HG03159 (cell line): ENCODE measurements at regions not wholly inside any gene's neighbourhood (a gene's known extent, or its start where the extent isn't known, plus 50 kb on each side); places are given as distances from the start of the nearest gene placed in this dataset.
"Not testable (repeated sequence)": the region's sequence is repeated elsewhere in the genome, so short reads cannot be mapped to it uniquely, and the experiment has no call there.

Experiments used
- ATAC-seq: cut with Tn5 transposase; IDR thresholded peaks from one replicate; pipeline ENCODE4 v1.9.1; 2021; ENCODE audit warnings: mild to moderate bottlenecking, moderate library complexity; ENCODE audit not compliant: unreplicated experiment

DNA sequence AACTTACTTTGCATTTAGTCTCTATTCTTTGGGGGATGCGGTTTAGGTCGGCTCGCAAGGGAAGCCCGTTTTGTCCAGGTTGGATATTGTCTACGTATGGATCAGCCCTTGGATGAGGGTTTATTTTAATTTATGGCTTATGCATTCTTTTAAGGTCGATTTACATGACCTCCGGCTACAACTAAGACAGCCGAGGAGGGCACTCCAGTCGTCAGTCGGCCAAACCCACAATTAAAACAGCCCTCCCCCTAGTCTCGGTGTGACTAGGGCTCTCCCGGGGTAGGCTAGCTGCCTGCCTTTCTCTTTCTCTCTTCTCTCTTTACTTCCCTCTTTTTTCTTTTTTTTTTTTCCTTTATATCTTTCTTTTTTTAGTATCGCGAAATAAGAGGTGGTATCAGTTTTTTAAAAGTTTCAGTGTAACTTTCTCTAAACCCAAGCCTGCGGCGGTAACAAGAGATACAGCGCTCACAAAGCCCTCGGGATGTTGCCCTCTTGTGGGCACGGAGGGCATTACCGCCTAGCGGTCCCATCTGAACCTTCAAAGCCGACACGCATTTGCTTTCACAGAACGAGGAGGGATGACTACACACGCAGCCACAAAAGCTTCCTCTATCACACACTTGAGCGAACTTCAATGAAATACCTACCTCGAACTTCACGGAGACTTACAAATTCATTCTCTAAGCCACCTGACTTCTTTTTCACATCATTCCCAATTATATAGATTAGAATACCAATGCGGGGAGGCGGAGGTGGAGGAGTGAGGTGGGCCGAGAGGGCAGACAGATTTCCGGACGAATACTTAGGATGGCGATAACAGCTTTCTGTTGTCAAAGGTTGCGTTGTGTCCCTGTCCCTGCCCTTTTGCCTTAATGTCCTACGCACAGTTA lies 132.3 kb upstream of the C11orf58 start:
- peak; percentile 93 for ATAC-seq

DNA sequence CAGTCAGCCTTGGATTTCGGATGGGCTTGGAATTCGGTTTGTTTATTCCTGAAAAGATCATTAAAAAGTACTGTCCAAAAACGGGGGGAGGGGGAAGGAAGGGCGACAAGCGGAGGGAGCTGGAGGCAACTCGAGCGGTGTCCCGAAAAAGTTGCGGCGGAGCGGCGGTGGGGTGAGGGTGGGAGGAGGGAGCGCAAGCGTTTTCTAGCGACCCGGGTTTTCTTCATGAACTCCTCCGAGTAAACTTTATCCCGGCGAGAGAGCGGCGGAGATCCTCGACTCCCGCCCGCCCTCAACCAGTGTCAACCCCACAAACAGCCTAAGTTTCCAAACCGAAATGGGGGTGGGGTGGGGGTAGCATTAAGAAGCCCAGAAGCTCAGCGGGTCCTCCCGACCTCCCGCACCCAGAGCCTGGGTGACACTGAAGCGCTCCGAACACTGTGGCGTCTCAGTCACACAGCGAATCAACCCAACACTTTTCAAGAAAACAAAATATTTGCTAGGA lies 133.0 kb upstream of the C11orf58 start:
- ATAC-seq, result no peak

DNA sequence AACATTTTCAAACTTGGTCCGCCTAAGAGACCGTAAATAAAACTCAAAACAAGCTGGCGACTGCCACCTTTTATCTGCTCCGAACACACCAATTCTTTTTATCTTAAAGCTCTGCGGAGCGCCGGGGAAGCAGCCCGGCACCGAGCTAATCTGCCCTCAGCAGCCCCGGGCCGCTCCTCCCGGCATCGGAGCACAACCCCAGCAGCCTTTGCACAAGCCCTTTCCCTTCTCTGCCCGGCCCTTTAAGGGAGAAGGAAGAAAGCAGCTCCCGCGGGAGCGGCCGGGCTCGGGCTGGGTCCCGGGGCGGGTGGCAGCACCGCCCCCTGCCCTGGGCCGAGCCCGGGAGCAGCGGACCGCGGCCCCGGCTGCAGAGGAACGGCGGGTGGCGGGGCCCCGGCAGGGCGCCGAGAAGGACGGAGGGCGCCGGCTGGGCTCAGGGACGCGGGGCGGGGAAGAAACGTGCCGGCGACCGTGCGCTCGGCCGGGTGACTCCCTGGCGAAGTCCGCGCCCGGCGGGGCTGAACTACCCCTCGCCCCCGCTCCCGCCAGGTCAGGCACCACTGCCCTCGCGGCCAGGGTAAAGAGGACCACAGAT lies 133.6 kb upstream of the C11orf58 start:
- no peak for ATAC-seq

DNA sequence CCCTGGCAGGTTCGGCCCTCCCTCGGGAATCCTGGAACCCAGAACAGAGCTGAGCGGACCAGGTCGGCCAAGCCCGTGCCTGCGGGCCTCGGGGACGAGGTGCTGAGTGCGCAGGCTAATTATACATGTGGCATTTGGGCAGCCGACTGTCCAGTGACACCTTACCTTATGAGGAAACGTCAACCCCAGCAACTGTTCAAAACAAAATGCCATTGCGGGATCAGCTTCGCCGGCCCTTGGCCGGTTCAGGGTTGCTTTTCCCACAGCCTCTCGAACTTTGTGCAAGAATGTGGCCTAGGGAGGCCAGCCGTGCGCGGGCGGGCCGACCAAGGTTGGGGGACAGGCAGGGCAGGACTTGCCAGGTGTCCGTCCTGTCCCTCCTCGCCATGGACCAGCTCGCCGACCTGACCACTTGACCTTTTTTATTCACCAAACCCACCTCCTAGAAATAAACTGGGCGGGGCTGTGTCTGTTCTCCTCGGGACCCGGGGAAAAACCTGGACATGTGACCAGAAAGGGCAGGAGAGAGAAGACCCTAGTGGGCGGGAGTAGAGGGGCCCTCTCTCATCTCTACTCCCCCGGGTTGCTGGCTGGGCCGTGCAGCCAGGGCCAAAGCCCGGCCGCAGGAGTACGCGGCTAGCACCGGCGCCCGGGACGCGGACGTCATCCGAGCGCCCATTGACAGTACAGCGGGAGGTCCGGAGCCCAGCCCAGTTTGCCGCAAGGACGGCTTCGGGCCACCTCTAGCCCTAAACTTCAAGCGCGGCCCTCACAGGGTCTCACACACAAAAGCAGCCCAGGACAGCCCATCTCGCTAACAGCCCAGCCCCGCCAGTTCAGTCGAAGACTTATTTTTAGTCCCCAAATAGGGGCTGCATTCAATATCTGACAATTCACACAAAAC lies 134.3 kb upstream of the C11orf58 start:
- no peak for ATAC-seq

DNA sequence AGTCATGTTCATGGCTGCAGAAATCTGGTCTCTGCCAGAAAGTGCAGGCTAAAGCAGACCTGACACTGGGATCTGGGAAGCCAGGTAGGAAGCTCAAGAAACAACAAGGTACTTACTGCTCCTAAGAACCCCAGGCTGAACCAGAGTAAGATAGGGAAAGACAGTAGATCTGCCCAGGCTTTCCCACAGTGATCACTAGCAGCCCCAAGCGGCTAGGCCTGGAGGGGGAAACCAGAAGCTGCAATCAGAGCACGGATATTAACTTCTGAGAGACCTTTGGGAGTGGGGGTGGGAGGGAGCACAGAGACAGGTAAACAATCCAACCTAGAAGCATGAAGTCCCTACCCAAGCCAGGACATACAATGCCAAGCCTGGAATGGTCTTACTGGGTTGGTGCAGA lies 135.2 kb upstream of the C11orf58 start:
- ATAC-seq, result no peak

DNA sequence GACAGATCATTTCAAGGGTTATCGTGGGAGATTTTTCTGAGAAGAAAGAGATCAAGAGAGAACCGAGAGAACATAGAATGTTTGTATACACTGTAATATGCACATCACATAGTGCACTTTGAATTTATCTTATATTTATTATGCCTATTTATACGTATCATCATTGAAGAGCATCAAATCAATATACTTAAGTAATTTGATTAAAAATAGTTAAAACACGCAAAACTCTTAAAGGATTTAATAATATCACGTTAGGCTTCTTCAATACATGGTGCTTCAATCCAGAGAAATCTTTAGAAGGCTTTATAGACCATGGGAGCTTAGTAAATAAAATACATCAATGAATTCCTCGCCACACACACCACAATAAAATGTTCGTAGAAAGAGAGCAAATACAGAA lies 139.5 kb upstream of the C11orf58 start:
- ATAC-seq, result no peak

DNA sequence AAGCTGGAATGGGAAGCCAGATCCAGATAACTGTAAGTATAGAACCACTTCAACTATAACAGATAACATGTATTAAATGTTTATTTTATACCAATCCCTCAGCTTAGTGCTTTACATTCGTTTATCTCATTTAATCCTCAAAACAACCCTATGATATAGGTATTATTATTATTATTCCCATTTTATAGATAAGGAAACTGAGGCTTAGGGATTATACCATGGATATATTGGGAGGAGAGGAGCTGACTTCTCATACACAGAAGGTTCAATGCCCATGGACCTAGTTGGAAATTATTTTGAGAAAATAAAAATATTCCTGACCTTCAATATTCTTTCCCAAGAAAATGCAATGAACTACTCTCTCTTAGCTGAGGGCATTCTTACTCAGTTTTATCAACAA lies 140.4 kb upstream of the C11orf58 start:
- ATAC-seq, result no peak

DNA sequence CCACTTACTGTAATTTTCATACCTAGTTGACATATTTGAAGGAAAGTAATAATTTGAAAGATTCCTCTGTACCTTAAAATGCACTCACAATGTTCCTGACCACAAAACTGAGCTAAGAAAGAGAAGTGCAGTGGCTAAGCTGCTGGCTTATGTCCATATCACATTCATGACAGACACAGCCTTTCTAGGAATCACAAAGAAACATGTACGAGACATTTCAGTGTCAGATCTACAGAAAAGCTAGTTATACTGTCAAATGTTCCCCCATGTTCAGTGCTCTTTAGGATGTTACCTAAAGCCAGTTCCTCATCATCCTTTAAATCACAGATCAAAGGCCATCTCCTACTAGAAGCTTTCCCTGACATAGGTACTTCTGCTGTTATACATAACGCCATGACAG lies 142.2 kb upstream of the C11orf58 start:
- ATAC-seq, result no peak

DNA sequence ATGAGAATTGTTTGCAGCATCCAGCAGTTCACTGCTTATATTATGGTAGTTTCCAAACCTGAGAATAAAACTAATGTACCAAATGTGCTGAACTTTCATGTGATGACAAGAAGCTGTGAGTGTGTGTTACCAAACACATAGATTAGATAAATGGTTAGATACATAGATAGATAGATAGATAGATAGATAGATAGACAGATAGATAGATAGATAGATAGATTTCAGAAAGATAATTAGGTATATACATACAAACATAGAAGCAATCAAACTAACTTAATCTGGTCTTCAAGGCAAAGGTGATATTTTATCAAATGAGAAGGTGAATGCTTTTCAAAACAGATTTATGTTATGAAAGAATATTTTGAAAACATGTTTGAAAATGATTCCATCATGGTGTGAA lies 147.3 kb upstream of the C11orf58 start:
- ATAC-seq, result no peak

DNA sequence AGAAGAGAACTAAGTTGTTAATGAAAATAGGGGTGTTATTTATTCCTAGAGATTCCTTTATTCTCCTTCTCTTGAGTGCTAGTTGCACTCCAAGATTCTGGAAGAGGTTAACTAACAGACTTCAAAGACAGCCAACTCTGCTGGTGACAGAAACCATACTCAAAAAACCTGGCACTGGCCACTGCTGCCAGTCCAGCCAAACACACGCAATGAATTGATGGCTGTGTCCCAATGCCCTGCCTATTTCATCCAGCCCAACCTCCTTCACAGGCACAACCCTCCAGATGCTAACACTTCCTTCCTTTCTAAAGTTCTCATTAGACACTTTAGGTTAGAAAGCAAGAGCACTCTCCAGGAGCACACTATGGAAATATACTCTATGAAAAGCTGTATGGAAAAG lies 150.8 kb upstream of the C11orf58 start:
- ATAC-seq, result no peak

DNA sequence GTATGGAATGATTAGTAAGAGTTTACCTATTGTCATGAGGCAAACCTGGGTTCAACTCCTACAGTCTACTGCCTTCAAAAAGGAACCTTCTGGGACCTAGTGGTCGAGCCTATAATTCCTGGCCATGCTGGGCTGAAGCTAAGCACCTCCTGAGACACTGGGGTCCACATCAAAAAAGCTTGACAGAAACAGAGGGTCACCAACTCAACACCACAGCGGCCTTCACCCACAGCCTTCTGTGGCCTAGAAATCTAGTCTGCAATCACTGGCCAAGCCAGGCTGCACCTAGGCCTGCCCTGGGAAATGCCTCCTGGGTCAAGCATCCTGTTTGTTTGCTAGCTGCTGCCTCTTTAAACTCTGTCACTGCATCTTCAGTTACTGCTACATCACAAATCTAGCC lies 153.9 kb upstream of the C11orf58 start:
- ATAC-seq, result no peak

DNA sequence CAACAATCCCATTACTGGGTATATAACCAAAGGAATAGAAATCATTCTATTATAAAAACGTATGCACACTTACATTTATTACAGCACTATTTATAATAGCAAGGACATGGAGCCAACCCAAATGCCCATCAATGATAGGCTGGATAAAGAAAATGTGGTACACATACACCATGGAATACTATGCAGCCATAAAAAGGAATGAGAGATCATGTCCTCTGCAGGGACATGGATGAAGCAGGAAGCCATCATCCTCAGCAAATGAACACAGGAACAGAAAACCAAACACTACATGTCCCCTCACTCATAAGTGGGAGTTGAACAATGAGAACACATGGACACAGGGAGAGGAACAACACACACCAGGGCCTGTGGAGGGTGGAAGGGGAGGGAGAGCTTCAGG lies 157.4 kb upstream of the C11orf58 start:
- not testable (repeated sequence) for ATAC-seq

DNA sequence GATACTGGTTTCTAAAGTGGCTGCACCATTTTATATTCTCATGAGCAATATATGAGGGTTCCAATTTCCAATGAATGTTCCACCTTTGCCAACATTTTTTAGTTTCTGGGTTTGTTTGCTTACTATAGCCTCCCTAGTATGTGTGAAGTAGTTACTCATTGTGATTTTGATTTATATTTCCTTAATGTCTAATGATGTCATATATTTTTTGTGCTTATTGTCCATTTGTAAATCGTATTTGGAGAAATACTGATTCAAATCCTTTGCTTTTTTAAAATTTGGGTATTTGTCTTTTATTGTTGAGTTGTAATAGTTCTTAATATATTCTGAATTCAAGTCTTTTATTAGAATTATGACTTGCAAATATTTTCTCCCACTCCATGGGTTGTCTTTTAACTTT lies 161.0 kb upstream of the C11orf58 start:
- ATAC-seq, result no peak

DNA sequence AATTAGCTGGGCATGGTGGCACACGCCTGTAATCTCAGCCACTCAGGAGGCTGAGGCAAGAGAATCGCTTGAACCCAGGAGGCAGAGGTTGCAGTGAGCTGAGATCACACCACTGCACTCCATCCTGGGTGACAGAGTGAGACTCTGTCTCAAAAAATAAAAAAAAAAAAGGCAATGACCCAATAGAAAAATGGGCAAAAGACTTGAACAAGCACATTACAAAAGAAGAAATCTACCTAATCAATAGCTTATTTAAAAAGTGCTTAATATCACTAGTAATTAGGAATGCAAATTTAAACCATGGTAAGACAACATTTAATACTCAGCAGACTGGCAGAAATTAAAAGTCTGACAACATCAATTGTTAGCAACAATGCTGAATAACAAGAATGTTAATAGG lies 163.6 kb upstream of the C11orf58 start:
- ATAC-seq, result not testable (repeated sequence)

DNA sequence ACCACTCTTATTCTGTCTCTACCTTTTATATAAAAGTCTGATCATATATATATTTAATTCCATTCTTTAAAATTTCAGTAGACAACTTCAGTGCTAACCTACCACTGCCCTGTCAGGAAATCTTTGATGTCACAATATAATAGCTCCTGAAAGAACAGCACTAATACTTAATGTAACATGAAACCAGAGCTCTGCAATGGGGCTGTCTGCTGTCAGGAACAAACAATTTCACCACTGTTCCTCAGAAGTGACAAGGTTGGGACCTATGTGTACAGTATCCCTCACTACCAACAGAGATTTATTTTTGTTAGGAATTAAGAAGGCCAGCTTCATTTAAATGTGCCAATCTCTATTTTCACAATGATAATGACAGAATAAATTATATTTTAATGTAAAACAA lies 165.5 kb upstream of the C11orf58 start:
- no peak for ATAC-seq

DNA sequence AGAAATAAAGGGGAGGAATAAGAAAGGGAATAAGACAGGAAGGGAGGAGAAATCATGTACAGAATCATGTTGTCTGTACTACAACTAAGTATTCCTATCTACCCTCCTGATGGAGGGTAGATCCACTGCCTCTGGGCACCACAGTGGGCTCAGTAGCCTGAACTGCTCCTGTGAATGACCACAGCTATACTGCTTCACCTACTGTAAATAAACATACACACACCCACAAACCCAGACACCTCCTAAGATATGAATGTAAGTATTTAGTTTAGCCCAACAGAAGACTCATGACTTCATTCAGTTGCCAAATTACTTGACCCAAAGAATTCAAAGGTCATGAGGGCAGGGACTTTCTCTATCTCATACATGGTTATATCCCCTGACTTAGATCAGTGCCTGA lies 177.3 kb upstream of the C11orf58 start:
- ATAC-seq, result no peak

DNA sequence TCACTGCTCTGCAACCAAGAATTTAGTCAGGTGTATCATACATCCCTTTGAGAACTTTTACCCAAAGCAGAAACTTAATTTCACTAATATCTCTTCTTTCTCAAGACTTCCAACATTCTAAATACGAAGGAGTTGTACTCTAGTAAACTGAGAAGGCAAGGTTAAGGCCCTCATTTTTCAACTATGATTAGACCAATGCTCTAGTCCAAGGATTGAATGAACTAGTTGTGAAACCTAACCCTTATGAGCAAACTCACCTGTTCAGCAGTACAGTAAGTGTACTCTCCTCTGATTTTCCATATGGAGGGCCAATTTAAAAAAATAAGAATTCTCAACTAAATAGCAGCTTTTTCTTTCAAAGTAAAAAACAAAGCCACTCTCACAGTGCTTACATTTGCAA lies 180.0 kb upstream of the C11orf58 start:
- no peak for ATAC-seq

DNA sequence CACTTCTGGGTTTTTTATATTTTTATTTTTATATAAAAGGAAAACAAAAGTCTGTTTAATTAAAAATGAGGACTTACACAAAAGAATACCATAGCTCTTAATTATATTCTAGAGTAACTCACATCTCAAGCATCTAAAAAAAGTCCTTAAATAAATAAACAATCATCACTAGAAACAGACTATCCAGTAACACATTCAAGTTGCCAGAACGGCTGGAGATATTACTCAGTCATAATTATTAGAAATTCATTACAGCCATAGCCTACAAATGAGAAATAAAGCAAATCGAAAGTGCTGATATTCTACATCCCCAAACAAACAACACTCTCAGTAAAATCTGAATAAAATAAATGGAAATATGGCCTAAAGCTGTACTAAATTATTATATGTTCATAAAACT lies 182.5 kb upstream of the C11orf58 start:
- no peak for ATAC-seq

DNA sequence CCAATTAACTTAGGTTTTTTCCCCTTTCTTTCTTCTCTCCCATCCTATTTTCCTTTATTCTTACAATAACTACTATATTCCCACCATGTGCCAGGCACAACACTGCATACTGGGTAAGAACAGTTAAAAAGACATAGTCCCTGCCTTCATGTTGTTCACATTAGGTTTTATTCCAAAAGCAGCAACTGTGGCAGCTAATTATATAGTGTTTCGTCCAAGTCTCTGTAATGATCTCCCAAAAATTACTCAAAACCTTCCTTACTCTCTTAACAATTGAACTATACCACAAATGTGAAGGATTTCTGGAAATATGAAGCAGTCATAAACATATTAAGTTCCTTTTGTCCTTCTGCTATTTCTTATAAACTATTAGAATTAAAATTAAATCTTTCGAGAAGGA lies 184.1 kb upstream of the C11orf58 start:
- ATAC-seq, result no peak

DNA sequence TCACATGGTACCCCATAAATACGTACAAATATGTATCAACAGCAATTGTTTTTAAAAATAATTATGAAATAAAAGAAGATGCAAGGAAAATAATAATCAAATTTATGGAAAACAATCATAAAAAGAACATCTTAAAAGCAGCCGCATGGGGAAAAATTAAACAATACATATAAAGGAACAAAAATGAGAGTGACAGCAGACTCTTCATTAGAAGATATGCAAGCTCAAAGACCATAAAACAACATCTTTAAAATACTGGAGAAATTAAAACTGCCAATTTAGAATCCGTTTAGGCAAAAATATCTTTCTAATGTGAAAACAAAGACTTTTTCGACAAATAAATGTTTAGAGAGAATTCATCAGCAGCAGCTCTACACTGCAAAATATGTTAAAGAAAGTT lies 190.6 kb upstream of the C11orf58 start:
- ATAC-seq, result no peak

DNA sequence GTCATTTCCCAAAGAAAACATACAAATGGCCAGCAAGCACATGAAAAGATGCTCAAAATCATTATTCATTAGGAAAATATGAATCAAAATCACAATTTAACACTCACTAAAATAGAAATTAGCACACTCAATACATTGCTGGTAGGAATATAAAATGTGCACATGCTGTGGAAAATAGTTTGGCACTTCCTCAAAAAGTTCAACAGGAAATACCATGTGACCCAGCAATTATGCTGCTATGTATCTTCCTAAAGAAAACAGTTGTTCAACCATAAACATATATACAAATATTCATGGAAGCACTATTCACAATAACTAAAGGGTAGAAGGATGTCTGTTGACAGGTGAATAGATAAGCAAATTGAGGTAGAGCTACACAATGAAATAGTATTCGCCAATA lies 187.3 kb upstream of the SOX6 start:
- no peak for ATAC-seq
